ENCODE measurements at regions not wholly inside any gene's neighbourhood (a gene's known extent, or its start where the extent isn't known, plus 50 kb on each side); places are given as distances from the start of the nearest gene placed in this dataset.

GRCh38 chr5:56612759-56613158 is 202.6 kb upstream of the MAP3K1 start:
- no peaks in the 10 kb centered on the region for H3K27me3 ChIP-seq (ENCODE audit: control insufficient read depth in 1 of 2, insufficient read depth in 2 of 2, low read length in 2 of 2)
- ChIA-PET CTCF (ENCODE audit: low intra/inter-chr PET ratio, low total read pairs) (no interaction called here), POLR2A (no interaction called here)
- ATAC-seq (no peak), FAIRE-seq (no peak), DNase-seq (ENCODE audit: low spot score) (no peak)
- 57% methylated on average over 1 of the region's 1 CpG for WGBS (ENCODE audit: low lambda C conversion rate)
- no peak overlapping the region for H3K4me2 ChIP-seq (ENCODE audit: low read depth, low read length)
- TF ChIP-seq ELK4 (CRISPR knock-in tag; IDR thresholded peaks at IDR 0.05; ENCODE audit: borderline replicate concordance) (no peak), PAWR (CRISPR knock-in tag; IDR thresholded peaks at IDR 0.05; ENCODE audit: borderline replicate concordance) (no peak)
- TF ChIP-seq, protein P1, sequence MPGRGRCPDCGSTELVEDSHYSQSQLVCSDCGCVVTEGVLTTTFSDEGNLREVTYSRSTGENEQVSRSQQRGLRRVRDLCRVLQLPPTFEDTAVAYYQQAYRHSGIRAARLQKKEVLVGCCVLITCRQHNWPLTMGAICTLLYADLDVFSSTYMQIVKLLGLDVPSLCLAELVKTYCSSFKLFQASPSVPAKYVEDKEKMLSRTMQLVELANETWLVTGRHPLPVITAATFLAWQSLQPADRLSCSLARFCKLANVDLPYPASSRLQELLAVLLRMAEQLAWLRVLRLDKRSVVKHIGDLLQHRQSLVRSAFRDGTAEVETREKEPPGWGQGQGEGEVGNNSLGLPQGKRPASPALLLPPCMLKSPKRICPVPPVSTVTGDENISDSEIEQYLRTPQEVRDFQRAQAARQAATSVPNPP (CRISPR knock-in tag; IDR thresholded peaks at IDR 0.05), result no peak
- TF ChIP-seq, protein P2, sequence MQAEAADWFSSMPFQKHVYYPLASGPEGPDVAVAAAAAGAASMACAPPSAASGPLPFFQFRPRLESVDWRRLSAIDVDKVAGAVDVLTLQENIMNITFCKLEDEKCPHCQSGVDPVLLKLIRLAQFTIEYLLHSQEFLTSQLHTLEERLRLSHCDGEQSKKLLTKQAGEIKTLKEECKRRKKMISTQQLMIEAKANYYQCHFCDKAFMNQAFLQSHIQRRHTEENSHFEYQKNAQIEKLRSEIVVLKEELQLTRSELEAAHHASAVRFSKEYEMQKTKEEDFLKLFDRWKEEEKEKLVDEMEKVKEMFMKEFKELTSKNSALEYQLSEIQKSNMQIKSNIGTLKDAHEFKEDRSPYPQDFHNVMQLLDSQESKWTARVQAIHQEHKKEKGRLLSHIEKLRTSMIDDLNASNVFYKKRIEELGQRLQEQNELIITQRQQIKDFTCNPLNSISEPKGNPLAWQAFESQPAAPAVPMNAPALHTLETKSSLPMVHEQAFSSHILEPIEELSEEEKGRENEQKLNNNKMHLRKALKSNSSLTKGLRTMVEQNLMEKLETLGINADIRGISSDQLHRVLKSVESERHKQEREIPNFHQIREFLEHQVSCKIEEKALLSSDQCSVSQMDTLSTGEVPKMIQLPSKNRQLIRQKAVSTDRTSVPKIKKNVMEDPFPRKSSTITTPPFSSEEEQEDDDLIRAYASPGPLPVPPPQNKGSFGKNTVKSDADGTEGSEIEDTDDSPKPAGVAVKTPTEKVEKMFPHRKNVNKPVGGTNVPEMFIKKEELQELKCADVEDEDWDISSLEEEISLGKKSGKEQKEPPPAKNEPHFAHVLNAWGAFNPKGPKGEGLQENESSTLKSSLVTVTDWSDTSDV (CRISPR knock-in tag; IDR thresholded peaks at IDR 0.05), result no peak
- BruUV-seq (replicated peaks), result no TSS peak
- H3K4me1 ChIP-seq (ENCODE audit: insufficient read depth, low read length), result peaks cover 6% of the 10 kb centered on the region; the same call in 1 of the 2 replicates
- H3K27ac ChIP-seq (ENCODE audit: extremely low read length, insufficient read depth, low read length), result no peak overlapping the region
- H4K20me1 ChIP-seq (ENCODE audit: insufficient read depth, low read length), result no peaks in the 10 kb centered on the region
- H3K9me3 ChIP-seq (ENCODE audit: low read length), result peaks cover 13% of the 10 kb centered on the region
- H3K9ac ChIP-seq (ENCODE audit: insufficient read depth, low read depth, low read length), result no peak overlapping the region
- intact Hi-C loops (cut with micrococcal nuclease; ENCODE audit: unreplicated experiment), result no loop called here
- in situ Hi-C loops (cut with HindIII; ENCODE audit: extremely low pct_ligation_motif_present, low pct_unique_long_range_greater_than_20kb), result no loop called here
- H3K79me2 ChIP-seq (ENCODE audit: insufficient read depth, low read length), result no peaks in the 10 kb centered on the region
- no peaks in the 10 kb centered on the region for H3K36me3 ChIP-seq (replicated peaks in 1 of 2; ENCODE audit: control insufficient read depth in 1 of 2, insufficient read depth in 2 of 2, low read length in 2 of 2)
- no peak overlapping the region for H3K4me3 ChIP-seq (replicated peaks in 1 of 3; ENCODE audit: insufficient read depth in 1 of 3, low read depth in 2 of 3, low read length in 3 of 3)
- H2AFZ ChIP-seq (ENCODE audit: low read length), result no peak overlapping the region

Data from HepG2 (cell line).